Testis (tissue), 2 donors: ENCODE measurements at regions not wholly inside any gene's neighbourhood (a gene's known extent, or its start where the extent isn't known, plus 50 kb on each side); places are given as distances from the start of the nearest gene placed in this dataset.

Source experiments
- POLR2A ChIP-seq: fragments of 450-650 bp; IDR thresholded peaks from one replicate; pipeline ENCODE4 v1.6.1; 2017; ENCODE audit warnings: antibody characterized with exemption, mild to moderate bottlenecking, moderate library complexity
- TF ChIP-seq, protein P1 (sequence below), 3 experiments: fragments of 450-650 bp in 2 of 3; fragments of 200-600 bp in 1 of 3; sonication (generic) in 1 of 3; IDR thresholded peaks; one replicate each; pipeline ENCODE4 v1.5.1; 2016 to 2019; ENCODE audit warnings: antibody characterized with exemption in 3 of 3, mild to moderate bottlenecking in 2 of 3, moderate library complexity in 1 of 3

DNA sequence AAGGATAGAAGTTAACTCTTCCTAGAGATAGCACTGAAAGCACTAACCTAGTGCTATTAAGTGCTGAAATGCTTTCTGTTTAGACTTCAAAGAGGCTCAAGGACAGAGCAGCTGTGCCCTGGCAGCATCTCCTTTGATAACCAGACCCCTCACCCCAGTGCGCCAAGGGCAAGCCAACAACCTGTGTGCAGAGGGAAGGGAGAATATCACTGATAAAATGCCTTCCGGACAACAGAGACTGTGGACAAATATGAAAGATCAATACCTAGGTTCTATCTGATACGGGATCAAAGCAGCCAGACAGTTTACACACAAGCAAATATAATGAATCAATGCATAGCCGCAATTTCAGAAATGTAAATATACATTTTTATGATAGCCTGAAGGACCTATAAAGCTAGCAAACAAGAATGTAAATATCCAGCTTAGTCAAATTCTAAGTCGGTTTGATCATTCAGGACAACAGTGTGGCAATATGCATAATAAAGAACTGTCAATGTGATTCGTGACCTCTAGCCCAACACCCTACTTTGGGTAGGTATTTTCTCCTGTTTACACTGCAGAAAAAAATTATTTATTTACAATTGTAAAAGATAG, 91.8 kb upstream of the RFX8 start:
- TF ChIP-seq, protein P1, sequence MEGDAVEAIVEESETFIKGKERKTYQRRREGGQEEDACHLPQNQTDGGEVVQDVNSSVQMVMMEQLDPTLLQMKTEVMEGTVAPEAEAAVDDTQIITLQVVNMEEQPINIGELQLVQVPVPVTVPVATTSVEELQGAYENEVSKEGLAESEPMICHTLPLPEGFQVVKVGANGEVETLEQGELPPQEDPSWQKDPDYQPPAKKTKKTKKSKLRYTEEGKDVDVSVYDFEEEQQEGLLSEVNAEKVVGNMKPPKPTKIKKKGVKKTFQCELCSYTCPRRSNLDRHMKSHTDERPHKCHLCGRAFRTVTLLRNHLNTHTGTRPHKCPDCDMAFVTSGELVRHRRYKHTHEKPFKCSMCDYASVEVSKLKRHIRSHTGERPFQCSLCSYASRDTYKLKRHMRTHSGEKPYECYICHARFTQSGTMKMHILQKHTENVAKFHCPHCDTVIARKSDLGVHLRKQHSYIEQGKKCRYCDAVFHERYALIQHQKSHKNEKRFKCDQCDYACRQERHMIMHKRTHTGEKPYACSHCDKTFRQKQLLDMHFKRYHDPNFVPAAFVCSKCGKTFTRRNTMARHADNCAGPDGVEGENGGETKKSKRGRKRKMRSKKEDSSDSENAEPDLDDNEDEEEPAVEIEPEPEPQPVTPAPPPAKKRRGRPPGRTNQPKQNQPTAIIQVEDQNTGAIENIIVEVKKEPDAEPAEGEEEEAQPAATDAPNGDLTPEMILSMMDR (IDR thresholded peaks at IDR 0.05) = no peak
- TF ChIP-seq POLR2A = no peak
